ENCODE measurements at regions not wholly inside any gene's neighbourhood (a gene's known extent, or its start where the extent isn't known, plus 50 kb on each side); places are given as distances from the start of the nearest gene placed in this dataset.

DNA sequence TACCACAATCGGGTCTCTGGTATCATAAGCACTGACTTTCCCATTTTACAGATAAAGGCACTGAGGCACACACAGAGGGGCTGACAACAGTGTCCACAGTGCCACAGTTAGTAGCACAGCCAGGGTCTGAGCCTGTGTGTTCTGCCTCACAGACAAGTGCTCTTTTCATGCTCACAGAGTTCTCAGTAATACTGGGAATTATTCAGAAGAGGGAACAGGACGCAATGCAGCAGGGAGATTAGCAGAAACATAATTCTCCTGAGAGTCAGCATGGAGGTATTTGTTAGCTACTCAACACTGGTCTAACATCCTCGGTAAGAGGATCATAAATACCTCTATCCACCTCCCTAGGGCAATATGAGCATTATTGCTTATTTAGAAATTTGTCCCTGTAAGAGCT is 219.3 kb upstream of the EEA1 start:
- no peak for DNase-seq (ENCODE audit: insufficient read length, low spot score)

DNA sequence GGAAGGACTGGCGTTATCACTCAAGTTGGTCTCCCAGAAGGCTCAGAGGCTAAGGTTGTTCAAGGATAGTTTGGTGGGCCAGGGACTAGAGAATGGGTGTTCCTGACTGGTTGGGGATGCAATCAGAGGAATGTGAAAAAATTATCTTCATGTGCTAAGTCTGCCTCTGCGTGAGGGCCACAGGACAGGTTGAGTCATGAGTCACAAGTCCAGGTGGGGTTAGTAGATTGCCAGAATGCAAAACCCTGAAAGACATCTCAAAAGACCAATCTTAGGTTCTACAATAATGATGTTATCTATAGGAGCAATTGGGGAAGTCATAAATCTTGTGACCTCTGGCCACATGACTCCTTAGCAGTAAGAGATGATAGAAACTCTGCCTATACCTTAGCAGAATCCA is 220.1 kb upstream of the EEA1 start:
- DNase-seq (ENCODE audit: insufficient read length, low spot score) (no peak), FAIRE-seq (no peak)

More for the DNA sequence above, 219.3 kb upstream of the EEA1 start:
- no peak for FAIRE-seq

DNA sequence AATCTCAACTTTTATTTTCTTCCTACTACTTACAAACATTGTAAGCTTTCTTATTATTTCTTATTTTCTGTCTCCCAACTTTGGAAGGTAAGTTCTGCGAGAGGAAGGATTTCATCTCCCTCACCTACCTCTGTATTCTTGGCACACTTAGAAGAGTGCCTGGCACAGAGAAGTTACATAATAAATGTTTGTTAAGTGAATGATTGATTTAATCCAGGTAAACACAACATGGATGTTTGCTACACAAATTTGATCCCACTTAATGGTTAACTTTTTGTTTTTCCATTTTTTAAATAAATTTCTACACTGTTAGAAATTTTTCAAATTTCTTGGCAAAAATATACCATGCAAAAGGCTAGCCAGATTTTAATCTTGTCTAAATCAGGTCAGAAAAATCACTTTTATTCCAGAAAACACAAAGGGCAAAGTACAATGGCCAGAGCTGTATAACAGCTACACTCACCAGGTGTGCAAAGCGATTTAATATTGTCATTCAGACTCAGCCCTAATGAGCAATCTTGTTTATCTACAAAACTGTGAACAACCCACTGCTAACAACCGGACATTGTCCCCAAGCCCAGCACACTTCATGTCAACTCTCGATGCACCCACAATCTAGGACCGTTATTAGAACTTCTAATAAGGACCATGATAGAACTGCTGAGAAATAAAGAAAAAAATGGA is 222.1 kb upstream of the EEA1 start:
- DNase-seq (ENCODE audit: insufficient read length, low spot score) = no peak
- FAIRE-seq = no peak

DNA sequence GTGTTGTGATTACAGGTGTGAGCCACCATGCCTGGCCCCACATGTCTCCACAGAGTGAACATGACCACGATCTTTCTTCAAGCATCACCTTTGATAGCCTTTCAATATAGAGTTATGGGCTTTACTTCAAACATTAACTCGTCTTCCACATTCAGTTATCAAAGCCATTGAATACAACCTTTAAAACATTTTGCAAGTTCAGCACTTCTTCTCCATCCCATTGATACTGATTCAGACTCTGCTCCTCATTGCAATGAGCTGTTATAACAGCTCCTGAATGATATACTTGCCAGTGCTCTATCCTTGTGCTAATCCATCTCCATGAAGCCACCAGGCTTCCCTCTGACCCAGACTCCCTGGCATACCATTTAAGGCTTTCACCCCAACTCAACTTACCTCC is 223.5 kb upstream of the EEA1 start:
- FAIRE-seq = no peak

DNA sequence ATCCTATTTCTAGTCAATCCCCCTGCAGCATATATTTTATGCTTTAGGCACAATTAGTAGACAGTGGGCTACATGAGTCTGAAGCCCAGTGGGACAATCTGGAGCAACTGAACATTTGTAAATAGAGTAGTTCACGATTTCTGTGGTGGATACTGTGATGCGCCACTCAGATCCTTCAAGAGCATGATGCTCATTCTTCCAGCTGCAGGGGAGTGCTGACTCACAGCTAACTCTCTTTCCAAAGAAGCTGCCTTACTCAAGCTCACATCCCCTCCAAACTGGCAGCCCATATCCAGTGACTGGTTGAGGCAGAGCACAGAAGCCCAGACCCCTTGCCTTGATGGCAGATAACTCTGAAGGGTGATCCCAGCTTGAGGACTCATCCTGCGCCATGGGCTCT is 224.2 kb upstream of the EEA1 start:
- DNase-seq (ENCODE audit: insufficient read length, low spot score) = no peak
- no peak for FAIRE-seq

More for the DNA sequence above, 223.5 kb upstream of the EEA1 start:
- DNase-seq (ENCODE audit: insufficient read length, low spot score) = no peak

DNA sequence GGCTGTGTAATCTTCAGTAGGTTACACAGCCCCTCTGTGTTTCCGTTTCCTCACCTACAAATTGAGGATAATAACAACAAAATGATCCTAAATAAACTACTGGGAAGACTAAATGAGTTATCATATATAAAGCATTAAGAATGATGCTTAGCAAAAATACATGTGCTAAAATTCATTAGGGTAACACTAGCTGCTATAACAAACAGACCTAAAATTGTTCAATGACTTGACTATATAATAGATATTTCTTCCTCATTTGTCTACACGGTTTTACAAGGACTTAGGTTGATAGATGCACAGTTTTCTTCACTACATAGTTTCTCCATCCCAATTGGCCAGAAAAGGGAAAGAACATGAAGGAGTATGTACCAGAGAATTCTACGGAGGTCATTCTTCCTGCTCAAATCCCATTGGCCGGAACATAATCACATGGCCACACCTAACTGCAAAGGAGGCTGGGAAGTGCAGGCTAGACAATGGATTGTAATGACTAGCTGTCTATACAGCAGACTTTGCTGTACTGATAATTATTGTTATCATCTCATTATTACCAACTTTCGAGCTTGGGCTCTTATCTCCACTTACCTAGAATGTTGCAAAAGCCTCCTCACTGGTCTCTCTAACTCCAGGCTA is 223.5 kb upstream of the NUDT4 start:
- no peak for DNase-seq (ENCODE audit: insufficient read length, low spot score)
- no peak for FAIRE-seq

DNA sequence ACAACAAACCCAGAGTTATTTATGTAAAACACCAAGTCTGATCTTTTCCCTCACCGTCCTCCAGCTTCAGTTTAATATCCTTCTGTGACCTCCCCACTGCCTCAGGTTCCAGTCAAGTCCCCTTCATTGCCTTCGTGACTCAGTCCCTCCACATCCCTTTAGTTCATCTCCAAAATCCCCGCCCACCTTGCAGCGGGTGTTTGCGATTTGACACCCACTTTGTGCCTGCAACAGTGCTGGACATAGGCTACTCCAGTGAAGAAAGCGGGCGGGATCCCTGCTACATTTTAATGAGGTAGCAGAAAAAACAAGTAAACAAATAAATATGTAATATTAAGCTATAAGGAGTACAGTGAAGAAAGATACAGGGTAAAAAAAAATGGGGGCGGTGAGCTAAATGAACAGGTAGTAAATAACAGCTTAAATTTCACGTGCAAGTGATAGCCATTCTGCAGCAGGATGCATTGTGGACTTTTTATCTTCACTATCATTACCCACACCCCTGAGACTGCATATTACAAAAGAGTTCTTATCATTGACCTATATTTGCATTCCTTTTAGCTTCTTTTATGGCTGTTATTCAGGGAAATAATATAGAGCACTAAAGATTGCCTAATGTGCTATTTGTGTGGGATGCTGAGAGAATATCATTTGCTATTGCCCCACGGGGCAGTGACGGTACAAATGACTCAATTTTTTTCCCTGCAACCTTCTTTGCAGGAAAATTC is 222.8 kb upstream of the NUDT4 start:
- no peak for DNase-seq (ENCODE audit: insufficient read length, low spot score)
- no peak for FAIRE-seq

DNA sequence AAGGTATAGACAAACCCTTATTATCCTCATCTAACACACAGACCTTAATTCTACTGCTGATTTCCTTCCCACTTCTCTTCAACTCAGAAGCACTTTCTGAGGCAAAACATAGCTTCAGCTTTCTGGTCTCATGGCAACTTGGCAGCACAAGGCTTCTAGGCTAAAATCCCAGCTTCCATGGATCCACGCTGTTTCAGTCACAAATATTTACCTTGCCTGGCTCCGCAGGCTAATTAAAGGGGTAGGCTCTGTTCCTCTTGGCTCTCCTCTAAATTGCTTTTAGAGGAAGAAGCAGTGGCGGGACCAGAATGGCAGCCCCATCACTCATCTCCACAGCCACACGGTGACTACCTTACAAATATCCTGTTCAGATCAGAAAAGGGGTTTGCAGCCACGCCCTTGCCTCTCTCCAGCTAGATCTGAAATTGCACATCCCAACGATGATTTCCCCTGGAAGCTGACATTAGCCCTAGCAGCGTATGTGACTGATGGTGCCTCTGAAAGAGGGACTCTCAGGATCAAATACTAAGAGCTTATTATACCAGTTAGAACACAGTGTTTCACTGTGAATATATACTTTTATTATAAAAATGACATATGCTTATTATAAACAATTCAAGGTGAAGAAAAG is 221.5 kb upstream of the NUDT4 start:
- no peak for DNase-seq (ENCODE audit: insufficient read length, low spot score)

DNA sequence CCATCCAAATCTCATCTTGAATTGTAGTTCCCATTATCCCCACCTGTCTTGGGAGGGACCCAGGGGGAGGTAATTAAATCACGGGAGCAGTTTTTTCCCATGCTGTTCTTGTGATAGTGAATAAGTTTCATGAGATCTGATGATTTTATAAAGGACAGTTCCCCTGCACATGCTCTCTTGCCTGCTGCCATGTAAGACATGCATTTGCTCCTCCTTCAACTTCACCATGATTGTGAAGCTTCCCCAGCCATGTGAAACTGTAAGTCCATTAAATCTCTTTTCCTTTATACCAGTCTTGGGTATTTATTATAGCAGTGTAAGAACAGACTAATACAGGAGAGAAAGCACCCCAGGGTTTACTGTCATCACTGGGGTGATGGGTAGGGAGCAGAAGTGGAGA is 220.4 kb upstream of the NUDT4 start:
- FAIRE-seq (no peak), DNase-seq (ENCODE audit: insufficient read length, low spot score) (no peak)

More for the DNA sequence above, 221.5 kb upstream of the NUDT4 start:
- no peak for FAIRE-seq

DNA sequence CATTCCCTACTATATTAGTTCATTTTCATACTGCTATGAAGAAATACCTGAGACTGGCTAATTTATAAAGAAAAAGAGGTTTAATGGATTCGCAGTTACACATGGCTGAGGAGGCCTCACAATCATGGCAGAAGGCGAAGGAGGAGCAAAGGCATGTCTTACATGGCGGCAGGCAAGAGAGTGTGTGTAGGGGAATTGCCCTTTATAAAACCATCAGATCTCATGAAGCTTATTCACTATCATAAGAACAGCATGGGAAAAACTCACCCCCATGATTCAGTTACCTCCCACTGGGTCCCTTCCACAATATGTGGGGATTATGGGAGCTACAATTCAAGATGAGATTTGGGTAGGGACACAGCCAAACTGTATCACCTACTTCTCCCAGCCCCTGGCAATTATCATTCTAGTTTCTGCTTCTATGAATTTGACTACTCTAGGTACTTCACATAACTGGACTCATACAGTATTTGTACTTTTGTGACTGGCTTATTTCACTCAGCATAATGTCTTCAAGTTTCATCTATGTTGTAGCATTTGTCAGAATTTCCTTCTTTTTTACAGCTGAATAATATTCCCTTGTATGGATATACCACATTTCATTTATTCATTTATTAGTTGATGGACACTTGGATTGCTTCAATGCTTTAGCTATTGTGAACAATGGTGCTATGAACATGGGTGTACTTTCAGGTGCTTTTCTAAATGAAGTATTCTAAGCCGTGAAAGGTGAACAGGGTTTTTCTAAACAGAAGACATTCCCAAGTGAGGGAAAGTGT is 219.5 kb upstream of the NUDT4 start:
- no peak for DNase-seq (ENCODE audit: insufficient read length, low spot score)
- FAIRE-seq = no peak

DNA sequence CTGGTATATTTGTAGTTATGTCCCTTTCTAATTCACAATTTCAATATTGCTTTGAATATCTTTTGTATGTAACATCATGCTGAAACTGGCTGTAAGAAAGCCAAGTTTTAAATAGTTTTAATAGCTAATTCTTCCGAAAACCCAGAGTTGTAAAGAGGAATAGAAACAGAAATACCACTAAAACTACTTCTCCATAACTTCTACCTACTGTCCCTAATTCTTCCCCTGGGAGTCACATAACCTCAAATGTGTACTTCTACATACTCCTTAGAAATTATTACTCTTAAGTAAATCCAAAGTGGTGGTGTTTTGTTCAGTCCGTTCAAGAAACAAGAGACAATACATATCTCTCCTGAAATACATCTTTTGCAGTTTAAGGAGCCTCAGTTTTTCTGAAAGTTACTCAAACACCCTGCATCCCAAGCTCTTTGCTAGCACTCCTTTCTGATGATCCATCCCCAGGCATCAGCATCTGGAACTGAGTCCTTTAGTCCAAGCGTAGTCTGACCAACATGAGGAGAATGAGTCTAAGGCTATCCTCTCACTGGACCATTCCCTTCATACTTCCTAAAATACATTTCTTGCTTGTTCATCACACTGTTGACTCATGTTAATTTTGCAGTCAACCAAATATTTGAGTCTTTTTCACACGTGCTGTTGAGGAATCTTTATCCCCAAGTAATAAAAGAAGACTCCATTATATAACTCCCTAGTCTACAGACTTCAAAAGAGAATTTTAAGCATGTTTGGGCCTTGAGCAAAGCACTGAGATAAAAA is 214.3 kb upstream of the NUDT4 start:
- no peak for FAIRE-seq
- DNase-seq (ENCODE audit: insufficient read length, low spot score) = no peak

DNA sequence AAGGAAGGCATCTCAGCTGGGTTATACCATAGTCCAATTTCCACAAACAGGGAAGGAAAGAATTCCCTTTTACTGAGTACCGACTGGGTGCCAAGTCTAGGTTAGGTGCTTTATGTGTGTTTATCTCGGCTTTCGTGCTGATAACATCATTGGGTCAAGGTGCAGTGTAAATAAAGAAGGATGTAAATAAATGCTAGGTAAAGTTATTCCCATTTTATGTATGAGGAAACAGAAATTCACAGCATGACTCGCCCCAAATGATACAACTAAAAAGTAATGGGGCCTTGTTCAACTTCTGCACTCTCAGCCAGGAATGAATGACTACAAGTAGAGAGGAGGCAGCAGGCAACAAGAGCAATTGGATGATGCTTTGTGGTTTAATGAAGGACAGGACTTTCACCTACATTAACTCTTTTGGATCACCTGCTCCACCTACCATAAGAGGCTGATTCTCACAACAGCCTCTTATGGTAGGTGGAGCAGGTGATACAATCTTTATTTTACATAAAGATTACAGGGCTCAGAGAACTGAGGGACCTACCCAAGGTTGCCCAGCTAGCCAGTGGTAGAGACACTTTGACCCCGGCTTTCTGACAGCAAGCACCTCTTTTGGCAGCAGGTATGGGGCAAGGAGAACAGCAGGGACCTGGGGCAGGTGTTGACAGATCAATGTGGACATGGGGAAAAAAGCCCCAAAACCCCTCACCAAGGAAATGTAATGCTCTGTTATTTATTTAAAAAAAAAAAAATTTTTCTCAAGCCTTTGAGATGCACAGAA is 213.4 kb upstream of the NUDT4 start:
- DNase-seq (ENCODE audit: insufficient read length, low spot score) = no peak
- no peak for FAIRE-seq

DNA sequence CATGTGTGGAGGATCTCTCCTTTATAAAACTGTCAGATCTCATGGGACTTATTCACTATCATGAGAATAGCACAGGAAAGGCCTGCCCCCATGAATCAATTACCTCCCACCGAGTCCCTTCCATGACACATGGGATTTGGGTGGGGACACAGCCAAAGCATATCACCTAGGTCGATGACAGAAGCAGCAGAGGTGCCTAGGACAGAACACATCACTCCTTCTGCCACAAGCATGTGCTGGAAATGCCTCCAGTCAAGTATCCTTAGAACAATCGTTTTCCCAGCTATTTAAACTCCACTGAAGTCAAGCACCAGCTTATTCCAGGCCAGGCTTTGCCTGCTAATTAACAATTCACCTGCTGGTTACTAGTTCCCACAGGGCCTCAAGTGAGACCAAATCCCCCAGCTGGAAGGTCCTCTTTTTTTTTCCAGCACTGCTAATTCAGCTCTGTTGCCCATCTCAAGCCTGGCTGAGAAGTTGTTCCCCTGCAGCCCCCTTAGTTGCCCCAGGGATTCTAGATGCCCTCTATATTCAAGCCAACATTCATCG is 212.3 kb upstream of the NUDT4 start:
- FAIRE-seq (no peak), DNase-seq (ENCODE audit: insufficient read length, low spot score) (no peak)

DNA sequence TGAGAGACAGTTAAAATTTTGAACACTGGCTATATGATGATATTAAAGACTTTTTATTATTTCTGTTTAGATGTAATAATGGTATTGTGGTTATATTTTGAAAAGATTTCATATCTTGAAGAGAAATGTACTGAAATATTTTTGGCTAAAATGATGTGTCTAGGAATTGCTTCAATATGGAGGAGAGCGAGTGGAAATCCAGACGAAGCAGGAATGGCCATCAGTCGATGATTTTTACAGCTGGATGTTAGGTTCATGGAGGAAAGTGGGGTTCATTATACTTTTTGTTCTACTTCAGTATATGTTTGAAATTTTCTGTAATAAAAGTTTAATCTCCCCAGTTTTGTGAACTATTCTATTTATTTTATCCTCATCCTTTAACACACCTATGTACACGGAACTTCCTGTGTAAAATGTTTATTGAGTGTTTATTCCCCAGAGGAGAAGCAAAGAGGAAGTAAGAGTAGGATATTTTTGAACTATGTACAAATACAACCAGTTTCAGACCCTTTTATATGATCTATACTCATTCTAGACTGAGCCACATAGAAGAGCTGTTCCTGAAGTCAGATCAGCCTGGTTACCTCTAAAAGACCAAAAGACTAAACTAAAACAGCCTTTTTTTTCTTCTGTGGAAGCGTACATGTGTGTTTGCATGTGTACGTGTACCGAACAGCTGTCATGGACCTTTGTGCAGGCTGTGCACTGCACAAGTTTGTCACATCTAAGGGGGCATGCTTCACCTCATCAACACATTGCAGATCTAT is 211.0 kb upstream of the NUDT4 start:
- no peak for DNase-seq (ENCODE audit: insufficient read length, low spot score)
- FAIRE-seq = no peak

DNA sequence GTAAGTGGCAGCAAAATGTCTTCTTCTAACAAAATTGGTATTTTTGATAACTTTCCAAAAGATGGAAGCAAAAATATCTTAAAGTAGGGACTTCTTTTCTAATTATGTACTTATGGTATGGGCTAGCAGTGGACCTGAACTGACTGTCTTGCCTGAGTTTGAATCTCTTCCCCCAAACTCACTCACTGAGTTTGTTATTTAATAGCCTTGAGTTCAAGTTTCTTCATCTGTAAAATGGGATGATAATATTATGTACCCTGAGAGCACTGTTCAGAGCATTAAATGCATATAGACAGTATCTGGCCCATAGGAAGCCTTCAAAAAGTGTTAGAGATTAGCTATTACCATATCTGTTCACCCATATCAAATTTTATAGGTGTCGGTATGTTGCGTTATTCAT is 210.4 kb upstream of the NUDT4 start:
- DNase-seq (ENCODE audit: insufficient read length, low spot score) = no peak
- FAIRE-seq = no peak

DNA sequence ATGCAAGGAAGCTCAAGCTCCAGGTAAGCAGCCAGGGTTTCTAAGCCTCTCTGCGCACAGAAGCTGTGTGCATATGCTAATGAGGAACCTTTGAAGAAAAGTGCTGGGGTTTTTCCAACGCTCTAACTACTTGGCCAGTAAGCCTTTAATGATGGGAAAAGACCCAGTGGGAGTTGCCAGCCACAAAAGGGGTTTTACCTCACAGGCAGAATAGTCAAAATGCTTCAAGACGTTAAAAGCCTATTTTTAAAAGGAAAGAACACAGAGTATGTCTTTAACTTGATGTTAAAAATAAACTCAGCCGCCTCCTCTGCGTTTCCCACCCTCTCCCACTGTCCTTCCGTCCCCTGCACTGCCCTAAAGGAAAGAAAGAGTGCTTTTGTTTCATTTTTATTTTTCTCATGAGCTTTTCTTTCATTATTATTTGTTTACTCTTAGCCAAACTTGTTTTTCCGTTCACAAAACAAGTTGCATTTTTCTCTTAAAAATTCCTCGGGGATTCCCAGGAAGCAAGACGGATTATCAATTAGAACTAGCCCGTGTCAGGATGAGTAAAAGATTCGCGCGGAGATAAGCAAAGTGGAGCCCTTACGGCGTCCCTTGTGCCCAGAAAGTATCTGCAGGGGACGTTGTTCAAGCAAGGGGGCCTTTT is 209.8 kb upstream of the NUDT4 start:
- DNase-seq (ENCODE audit: insufficient read length, low spot score) (no peak), FAIRE-seq (no peak)

DNA sequence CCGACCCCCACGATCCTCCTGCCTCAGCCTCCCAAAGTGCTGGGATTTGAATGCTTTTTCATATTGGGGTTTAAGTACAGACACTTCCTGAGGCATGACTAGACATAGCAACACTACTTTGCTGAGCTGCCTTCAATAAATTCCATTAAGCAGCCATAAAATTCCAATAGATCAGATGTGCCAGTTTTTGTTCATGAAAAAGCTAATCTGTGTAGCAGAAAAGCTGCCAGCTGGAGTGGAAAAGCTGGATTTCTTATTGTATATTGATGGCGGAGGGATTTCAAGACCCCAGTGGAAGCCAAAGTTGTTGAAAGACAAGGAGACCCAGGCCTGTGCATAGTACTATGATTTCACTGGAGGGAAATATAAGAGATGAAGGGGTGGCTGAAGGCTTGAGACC is 209.0 kb upstream of the NUDT4 start:
- no peak for FAIRE-seq
- no peak for DNase-seq (ENCODE audit: insufficient read length, low spot score)

DNA sequence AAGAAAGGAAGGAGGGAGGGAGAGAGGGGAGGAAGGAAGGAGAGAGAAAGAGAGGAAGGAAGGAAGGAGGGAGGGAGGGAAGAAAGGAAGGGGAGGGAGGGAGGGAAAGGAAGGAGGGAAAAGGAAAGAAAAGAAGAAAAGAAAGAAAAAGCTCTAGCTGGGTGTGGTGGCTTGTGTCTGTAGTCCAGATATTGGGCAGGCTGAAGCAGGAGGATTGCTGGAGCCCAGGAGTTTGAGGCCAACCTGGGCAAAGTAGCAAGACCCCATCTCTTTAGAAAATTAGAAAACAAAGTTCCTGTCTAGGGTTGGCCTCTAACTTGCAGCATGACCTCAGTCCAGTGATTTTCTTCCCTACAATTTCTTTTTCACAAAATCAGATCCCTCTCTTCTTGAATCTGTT is 208.2 kb upstream of the NUDT4 start:
- DNase-seq (ENCODE audit: insufficient read length, low spot score) = no peak
- no peak for FAIRE-seq
